HEK293 (cell line): ENCODE measurements at regions not wholly inside any gene's neighbourhood (a gene's known extent, or its start where the extent isn't known, plus 50 kb on each side); places are given as distances from the start of the nearest gene placed in this dataset.

Experiments
- CTCF ChIA-PET: fragments of 350-600 bp; formaldehyde crosslinking; extraction: SDS; loops from one replicate; lab custom pipeline; 2021; ENCODE audit warnings: antibody characterized with exemption; lab: Yijun Ruan, JAX
- POLR2A ChIA-PET: fragments of 300-600 bp; formaldehyde crosslinking; extraction: SDS; loops from one replicate; lab custom pipeline; 2020; ENCODE audit warnings: antibody characterized with exemption, inconsistent platforms; lab: Yijun Ruan, JAX
- H3K27ac ChIP-seq: fragments of 200-500 bp; sonication (Bioruptor generic); 2 replicates; pipeline ENCODE4 v1.5.1; 2014; ENCODE audit warnings: low read depth, low read length, control low read depth, inconsistent platforms; ENCODE audit errors: extremely low read depth
- H3K36me3 ChIP-seq, 2 experiments: fragments of 200-500 bp in 1 of 2; sonication (Bioruptor generic) in 1 of 2; 1 replicate in 1 of 2; 2 replicates in 1 of 2; pipeline ENCODE4 v1.5.1; 2014 to 2017; ENCODE audit warnings: inconsistent platforms in 2 of 2, low read length in 2 of 2; ENCODE audit not compliant: control insufficient read depth in 2 of 2, insufficient read depth in 1 of 2
- H3K4me1 ChIP-seq: fragments of 200-500 bp; sonication (Bioruptor generic); 2 replicates; pipeline ENCODE4 v1.5.1; 2014; ENCODE audit warnings: mild to moderate bottlenecking, low read length, inconsistent platforms; ENCODE audit not compliant: control insufficient read depth, insufficient read depth
- H3K4me3 ChIP-seq: 2 replicates; pipeline ENCODE4 v1.5.1; 2011; ENCODE audit warnings: low read depth, mild to moderate bottlenecking, control low read depth, low read length, moderate library complexity
- H3K9me3 ChIP-seq: fragments of 200-500 bp; sonication (Bioruptor generic); 2 replicates; pipeline ENCODE4 v1.5.1; 2014; ENCODE audit warnings: low read depth, low read length, inconsistent platforms; ENCODE audit not compliant: control insufficient read depth, insufficient read depth
- ELK4 ChIP-seq: IDR thresholded peaks from 2 replicates; pipeline ENCODE4 v1.6.1; 2011; ENCODE audit warnings: mild to moderate bottlenecking, low read depth, low read length, borderline replicate concordance
- INSM2 ChIP-seq: fragments of 450-650 bp; formaldehyde crosslinking; IDR thresholded peaks from 2 replicates; pipeline ENCODE4 v1.5.1; 2016; ENCODE audit warnings: missing biosample characterization, missing genetic modification characterization
- RBAK ChIP-seq: fragments of 450-650 bp; formaldehyde crosslinking; IDR thresholded peaks from 2 replicates; pipeline ENCODE4 v1.5.1; 2016; ENCODE audit warnings: missing biosample characterization, missing genetic modification characterization
- REPIN1 ChIP-seq: fragments of 450-650 bp; formaldehyde crosslinking; IDR thresholded peaks from 2 replicates; pipeline ENCODE4 v1.5.1; 2017; ENCODE audit warnings: missing biosample characterization, missing genetic modification characterization, low read depth
- ZEB2 ChIP-seq: fragments of 450-650 bp; formaldehyde crosslinking; IDR thresholded peaks from 2 replicates; pipeline ENCODE4 v1.5.1; 2016; ENCODE audit warnings: missing biosample characterization, missing genetic modification characterization
- ZNF211 ChIP-seq: fragments of 450-650 bp; formaldehyde crosslinking; IDR thresholded peaks from 2 replicates; pipeline ENCODE4 v1.5.1; 2016; ENCODE audit warnings: low read depth, missing biosample characterization, missing genetic modification characterization
- ZNF221 ChIP-seq: fragments of 450-650 bp; formaldehyde crosslinking; IDR thresholded peaks from 2 replicates; pipeline ENCODE4 v1.5.1; 2017; ENCODE audit warnings: missing biosample characterization, missing genetic modification characterization, borderline replicate concordance
- ZNF239 ChIP-seq: fragments of 450-650 bp; formaldehyde crosslinking; IDR thresholded peaks from 2 replicates; pipeline ENCODE4 v1.5.1; 2016; ENCODE audit warnings: missing biosample characterization, missing genetic modification characterization
- ZNF26 ChIP-seq: fragments of 450-650 bp; formaldehyde crosslinking; IDR thresholded peaks from 2 replicates; pipeline ENCODE4 v1.5.1; 2016; ENCODE audit warnings: missing biosample characterization, missing genetic modification characterization
- ZNF48 ChIP-seq: fragments of 450-650 bp; formaldehyde crosslinking; IDR thresholded peaks from 2 replicates; pipeline ENCODE4 v1.5.1; 2016; ENCODE audit warnings: missing biosample characterization, missing genetic modification characterization
- ZNF585B ChIP-seq: fragments of 450-650 bp; formaldehyde crosslinking; IDR thresholded peaks from 2 replicates; pipeline ENCODE4 v1.5.1; 2016; ENCODE audit warnings: missing biosample characterization, missing genetic modification characterization
- ZNF596 ChIP-seq: fragments of 450-650 bp; IDR thresholded peaks from 2 replicates; pipeline ENCODE4 v1.5.0; 2018; ENCODE audit warnings: missing biosample characterization, mild to moderate bottlenecking, missing genetic modification characterization, moderate library complexity
- ZNF626 ChIP-seq: fragments of 450-650 bp; sonication (Bioruptor Pico); formaldehyde crosslinking; IDR thresholded peaks from 2 replicates; pipeline ENCODE4 v1.5.1; 2018; ENCODE audit warnings: missing biosample characterization, missing genetic modification characterization, inconsistent platforms
- ZNF639 ChIP-seq: fragments of 450-650 bp; formaldehyde crosslinking; IDR thresholded peaks from 2 replicates; pipeline ENCODE4 v1.5.1; 2016; ENCODE audit warnings: missing biosample characterization, missing genetic modification characterization
- ZNF701 ChIP-seq: fragments of 450-650 bp; formaldehyde crosslinking; IDR thresholded peaks from 2 replicates; pipeline ENCODE4 v1.5.1; 2016; ENCODE audit warnings: missing biosample characterization, missing genetic modification characterization
- ZNF704 ChIP-seq: fragments of 450-650 bp; formaldehyde crosslinking; IDR thresholded peaks from 2 replicates; pipeline ENCODE4 v1.5.1; 2016; ENCODE audit warnings: missing biosample characterization, missing genetic modification characterization
- ZNF768 ChIP-seq: fragments of 450-650 bp; formaldehyde crosslinking; IDR thresholded peaks from 2 replicates; pipeline ENCODE4 v1.5.1; 2018; ENCODE audit warnings: missing biosample characterization, mild to moderate bottlenecking, missing genetic modification characterization
- TF ChIP-seq, protein P1 (sequence below): fragments of 450-650 bp; formaldehyde crosslinking; IDR thresholded peaks from 2 replicates; pipeline ENCODE4 v1.5.1; 2017; ENCODE audit warnings: missing biosample characterization, missing genetic modification characterization
- TF ChIP-seq, protein P2 (sequence below): fragments of 450-650 bp; formaldehyde crosslinking; IDR thresholded peaks from 2 replicates; pipeline ENCODE4 v1.5.1; 2016; ENCODE audit warnings: missing biosample characterization, missing genetic modification characterization

GRCh38 chr4:15365641-15366040 is 62.2 kb upstream of the C1QTNF7 start:
- Histone ChIP-seq H3K4me1 (no peaks in the 10 kb centered on the region), H3K27ac (no peak overlapping the region), H3K36me3 (no peaks in the 10 kb centered on the region), H3K9me3 (no peaks in the 10 kb centered on the region), H3K4me3 (no peak overlapping the region)
- TF ChIP-seq ZNF768 (tag by site-specific recombination), result no peak
- TF ChIP-seq ZNF585B, result no peak
- no peak for TF ChIP-seq ZNF701 (tag by site-specific recombination)
- TF ChIP-seq, protein P1, sequence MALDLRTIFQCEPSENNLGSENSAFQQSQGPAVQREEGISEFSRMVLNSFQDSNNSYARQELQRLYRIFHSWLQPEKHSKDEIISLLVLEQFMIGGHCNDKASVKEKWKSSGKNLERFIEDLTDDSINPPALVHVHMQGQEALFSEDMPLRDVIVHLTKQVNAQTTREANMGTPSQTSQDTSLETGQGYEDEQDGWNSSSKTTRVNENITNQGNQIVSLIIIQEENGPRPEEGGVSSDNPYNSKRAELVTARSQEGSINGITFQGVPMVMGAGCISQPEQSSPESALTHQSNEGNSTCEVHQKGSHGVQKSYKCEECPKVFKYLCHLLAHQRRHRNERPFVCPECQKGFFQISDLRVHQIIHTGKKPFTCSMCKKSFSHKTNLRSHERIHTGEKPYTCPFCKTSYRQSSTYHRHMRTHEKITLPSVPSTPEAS (tag by site-specific recombination), result no peak
- no peak for TF ChIP-seq ZEB2 (tag by site-specific recombination)
- no peak for TF ChIP-seq ELK4
- TF ChIP-seq ZNF639 (tag by site-specific recombination), result no peak
- no peak for TF ChIP-seq ZNF239 (tag by site-specific recombination)
- TF ChIP-seq ZNF626 (tag by site-specific recombination), result no peak
- no peak for TF ChIP-seq INSM2 (tag by site-specific recombination)
- TF ChIP-seq, protein P2, sequence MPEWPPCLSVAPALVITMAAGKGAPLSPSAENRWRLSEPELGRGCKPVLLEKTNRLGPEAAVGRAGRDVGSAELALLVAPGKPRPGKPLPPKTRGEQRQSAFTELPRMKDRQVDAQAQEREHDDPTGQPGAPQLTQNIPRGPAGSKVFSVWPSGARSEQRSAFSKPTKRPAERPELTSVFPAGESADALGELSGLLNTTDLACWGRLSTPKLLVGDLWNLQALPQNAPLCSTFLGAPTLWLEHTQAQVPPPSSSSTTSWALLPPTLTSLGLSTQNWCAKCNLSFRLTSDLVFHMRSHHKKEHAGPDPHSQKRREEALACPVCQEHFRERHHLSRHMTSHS (tag by site-specific recombination), result no peak
- no peak for TF ChIP-seq ZNF26 (tag by site-specific recombination)
- no peak for TF ChIP-seq ZNF221 (tag by site-specific recombination)
- no peak for TF ChIP-seq ZNF596 (tag by site-specific recombination)
- TF ChIP-seq ZNF48 (tag by site-specific recombination), result no peak
- TF ChIP-seq RBAK (tag by site-specific recombination), result no peak
- no peak for TF ChIP-seq ZNF704 (tag by site-specific recombination)
- TF ChIP-seq REPIN1 (tag by site-specific recombination), result no peak
- no peak for TF ChIP-seq ZNF211 (tag by site-specific recombination)
- ChIA-PET CTCF (no interaction called here), POLR2A (no interaction called here)
